Chondrocyte (in vitro differentiated cells): ENCODE measurements at regions not wholly inside any gene's neighbourhood (a gene's known extent, or its start where the extent isn't known, plus 50 kb on each side); places are given as distances from the start of the nearest gene placed in this dataset.

ENCODE experiments used
- DNase-seq: peaks from one replicate; pipeline ENCODE4 v3.0.0; 2021; ENCODE audit warnings: mixed read lengths, low spot score
- H3K27ac Mint-ChIP-seq: one replicate; pipeline ENCODE4 v1.8.0; 2021; ENCODE audit warnings: mild to moderate bottlenecking, moderate library complexity, mixed read lengths; ENCODE audit not compliant: unreplicated experiment
- H3K27me3 Mint-ChIP-seq: 2 replicates; pipeline ENCODE4 v1.8.0; 2021; ENCODE audit warnings: low read depth, mixed read lengths
- H3K36me3 Mint-ChIP-seq: 2 replicates; pipeline ENCODE4 v1.8.0; 2021; ENCODE audit warnings: low read depth, mixed read lengths
- H3K4me1 Mint-ChIP-seq: 2 replicates; pipeline ENCODE4 v1.8.0; 2021; ENCODE audit warnings: low read depth, mild to moderate bottlenecking, mixed read lengths
- H3K4me3 Mint-ChIP-seq: one replicate; pipeline ENCODE4 v1.8.0; 2021; ENCODE audit warnings: mild to moderate bottlenecking, moderate library complexity, mixed read lengths; ENCODE audit not compliant: unreplicated experiment
- H3K9me3 Mint-ChIP-seq: 2 replicates; pipeline ENCODE4 v1.8.0; 2021; ENCODE audit warnings: low read depth, mixed read lengths
- TF ChIP-seq, protein P1 (sequence below): fragments of 200-600 bp; sonication (generic); IDR thresholded peaks from 2 replicates; pipeline ENCODE4 v1.5.0; 2021; ENCODE audit warnings: antibody characterized with exemption, mild to moderate bottlenecking, moderate library complexity

DNA sequence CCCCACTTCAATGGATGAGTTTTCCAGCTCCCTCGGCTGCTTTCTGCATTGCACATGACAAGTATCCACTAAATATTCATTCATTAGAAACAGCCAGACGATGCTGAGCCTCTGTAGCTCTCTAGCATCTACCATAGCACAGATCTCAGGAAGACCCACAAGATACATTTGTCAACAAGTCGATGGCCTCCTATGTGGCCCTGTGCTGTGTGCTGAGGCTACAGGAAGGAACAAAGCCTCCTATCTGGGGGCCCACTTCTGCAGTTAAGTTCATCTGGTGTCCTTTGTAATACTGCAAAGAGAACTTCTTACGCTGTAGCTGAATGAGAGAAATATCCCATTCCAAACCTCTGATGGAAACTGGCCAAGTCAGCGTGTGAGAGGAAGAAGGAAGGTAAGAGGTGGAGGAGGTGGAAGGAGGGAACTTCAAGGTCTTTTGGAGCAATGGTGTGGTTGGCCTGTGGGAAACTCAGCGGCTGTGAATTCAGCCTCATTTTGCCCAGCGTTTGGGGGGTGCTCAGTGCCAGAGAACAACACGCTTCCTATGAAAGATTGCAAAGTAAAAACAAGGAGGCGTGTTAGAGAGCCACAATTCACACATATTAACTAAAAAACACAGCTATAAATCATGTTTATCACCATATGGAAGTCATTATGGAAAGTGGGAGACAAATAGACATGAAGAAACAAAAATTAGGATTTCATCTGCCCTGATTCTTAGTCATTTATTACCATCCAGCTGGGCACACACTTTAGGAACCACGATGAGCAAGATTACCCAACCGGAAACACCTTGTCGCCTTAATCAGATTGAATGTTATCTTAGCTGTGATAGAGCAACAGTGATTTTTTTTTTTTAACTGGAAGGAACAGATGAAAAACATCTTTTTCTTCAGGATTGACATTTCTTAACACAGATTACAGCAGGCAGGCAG lies 62.2 kb upstream of the USP6NL start:
- Mint-ChIP-seq H3K9me3 (no peaks in the 10 kb centered on the region), H3K36me3 (no peaks in the 10 kb centered on the region), H3K4me1 (no peaks in the 10 kb centered on the region), H3K4me3 (no peak overlapping the region), H3K27me3 (peaks cover 16% of the 10 kb centered on the region), H3K27ac (no peak overlapping the region)
- TF ChIP-seq, protein P1, sequence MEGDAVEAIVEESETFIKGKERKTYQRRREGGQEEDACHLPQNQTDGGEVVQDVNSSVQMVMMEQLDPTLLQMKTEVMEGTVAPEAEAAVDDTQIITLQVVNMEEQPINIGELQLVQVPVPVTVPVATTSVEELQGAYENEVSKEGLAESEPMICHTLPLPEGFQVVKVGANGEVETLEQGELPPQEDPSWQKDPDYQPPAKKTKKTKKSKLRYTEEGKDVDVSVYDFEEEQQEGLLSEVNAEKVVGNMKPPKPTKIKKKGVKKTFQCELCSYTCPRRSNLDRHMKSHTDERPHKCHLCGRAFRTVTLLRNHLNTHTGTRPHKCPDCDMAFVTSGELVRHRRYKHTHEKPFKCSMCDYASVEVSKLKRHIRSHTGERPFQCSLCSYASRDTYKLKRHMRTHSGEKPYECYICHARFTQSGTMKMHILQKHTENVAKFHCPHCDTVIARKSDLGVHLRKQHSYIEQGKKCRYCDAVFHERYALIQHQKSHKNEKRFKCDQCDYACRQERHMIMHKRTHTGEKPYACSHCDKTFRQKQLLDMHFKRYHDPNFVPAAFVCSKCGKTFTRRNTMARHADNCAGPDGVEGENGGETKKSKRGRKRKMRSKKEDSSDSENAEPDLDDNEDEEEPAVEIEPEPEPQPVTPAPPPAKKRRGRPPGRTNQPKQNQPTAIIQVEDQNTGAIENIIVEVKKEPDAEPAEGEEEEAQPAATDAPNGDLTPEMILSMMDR = no peak
- DNase-seq = no peak

- H3K4me3 Mint-ChIP-seq = no peak overlapping the region
- H3K4me1 Mint-ChIP-seq = no peaks in the 10 kb centered on the region
- TF ChIP-seq, protein P1 = no peak
- no peaks in the 10 kb centered on the region for H3K36me3 Mint-ChIP-seq
- no peak overlapping the region for H3K27ac Mint-ChIP-seq
- no peaks in the 10 kb centered on the region for H3K9me3 Mint-ChIP-seq
- H3K27me3 Mint-ChIP-seq = peaks cover 16% of the 10 kb centered on the region
- DNase-seq = no peak
Observed at GRCh38 chr10:11672836-11673235, 61.4 kb upstream of the USP6NL start.

DNA sequence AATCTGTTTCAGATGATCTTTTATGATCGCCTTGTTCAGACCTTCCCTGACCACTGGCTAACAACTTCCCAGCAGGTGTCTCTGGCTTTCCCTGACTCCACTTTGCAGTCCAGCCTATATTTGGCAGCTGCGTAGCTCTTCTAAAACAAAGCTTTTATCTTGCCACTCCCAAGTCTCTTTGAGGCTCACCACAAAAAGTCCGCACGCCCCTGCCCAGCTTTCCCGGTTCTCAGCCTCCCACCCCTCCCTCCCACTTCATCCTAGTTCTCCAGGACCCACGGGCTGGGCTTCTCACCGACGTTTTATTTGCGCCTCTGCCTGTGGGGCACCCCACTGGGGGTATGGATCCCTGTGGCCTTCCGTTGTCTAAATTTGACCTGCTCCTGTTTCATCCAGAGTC lies 58.9 kb upstream of the USP6NL start:
- H3K27me3 Mint-ChIP-seq = peaks cover 10% of the 10 kb centered on the region
- TF ChIP-seq, protein P1 = no peak
- no peaks in the 10 kb centered on the region for H3K4me1 Mint-ChIP-seq
- no peak for DNase-seq
- H3K9me3 Mint-ChIP-seq = peaks cover 4% of the 10 kb centered on the region
- H3K36me3 Mint-ChIP-seq = peaks cover 2% of the 10 kb centered on the region
- no peak overlapping the region for H3K27ac Mint-ChIP-seq
- H3K4me3 Mint-ChIP-seq = no peak overlapping the region

DNA sequence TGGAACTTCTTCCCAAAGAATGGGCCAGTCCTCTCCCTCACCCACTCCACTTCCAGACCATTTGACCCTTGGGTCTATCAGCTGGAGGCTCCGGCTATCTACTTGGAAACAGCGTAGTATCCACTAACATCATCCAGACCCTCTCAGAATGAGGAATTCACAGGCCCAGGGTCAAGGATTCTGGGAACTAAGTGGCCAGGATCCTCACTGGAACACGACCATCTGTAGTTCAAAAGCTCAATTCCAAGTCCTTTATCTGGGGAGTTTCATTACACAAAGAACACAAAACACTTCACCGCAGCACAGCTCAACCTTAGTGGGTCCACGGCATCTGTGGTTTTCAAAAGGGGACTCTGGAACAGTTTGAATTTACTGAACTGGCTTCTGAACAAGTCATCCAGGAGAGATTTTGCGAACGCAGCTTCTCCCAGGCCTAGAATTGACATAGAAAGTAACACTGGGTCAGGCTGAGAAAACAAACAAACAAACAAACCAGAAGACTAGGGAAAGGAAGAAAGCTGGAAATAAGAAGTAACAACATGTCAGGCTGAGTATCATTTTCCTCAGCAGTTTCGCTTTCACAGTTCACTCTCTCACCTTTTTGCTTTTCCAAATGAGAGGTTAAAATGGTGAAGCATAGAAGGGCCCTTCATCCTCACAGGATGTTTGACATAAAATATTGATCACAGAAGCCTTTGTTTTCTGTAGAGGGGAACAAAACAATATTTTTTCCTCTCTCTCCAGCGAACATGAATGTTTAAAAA lies 57.6 kb upstream of the USP6NL start:
- H3K9me3 Mint-ChIP-seq = peaks cover 4% of the 10 kb centered on the region
- peaks cover 2% of the 10 kb centered on the region for H3K36me3 Mint-ChIP-seq
- TF ChIP-seq, protein P1 = no peak
- H3K4me3 Mint-ChIP-seq = no peak overlapping the region
- peaks cover 14% of the 10 kb centered on the region for H3K27me3 Mint-ChIP-seq
- H3K27ac Mint-ChIP-seq = no peak overlapping the region
- H3K4me1 Mint-ChIP-seq = no peaks in the 10 kb centered on the region
- DNase-seq = no peak

GRCh38 chr10:11667756-11668155 lies 56.3 kb upstream of the USP6NL start:
- Mint-ChIP-seq H3K36me3 (peaks cover 2% of the 10 kb centered on the region), H3K27me3 (peaks cover 7% of the 10 kb centered on the region)

More at GRCh38 chr10:11667756-11668155, 56.3 kb upstream of the USP6NL start:
- Mint-ChIP-seq H3K27ac (no peak overlapping the region), H3K4me3 (no peak overlapping the region), H3K4me1 (no peaks in the 10 kb centered on the region), H3K9me3 (peaks cover 4% of the 10 kb centered on the region)
- TF ChIP-seq, protein P1 = no peak
- no peak for DNase-seq
